Calu3 (cell line): ENCODE measurements at regions not wholly inside any gene's neighbourhood (a gene's known extent, or its start where the extent isn't known, plus 50 kb on each side); places are given as distances from the start of the nearest gene placed in this dataset.

Source experiments
- BruUV-seq: library from RNA; stranded (reverse); fragments of 400-500 nt; replicated peaks from 2 replicates; lab custom pipeline; 2021; lab: Mats Ljungman, UMichigan
- CTCF ChIA-PET: fragments of 300-600 bp; sonication (Branson Sonifier 250); formaldehyde crosslinking; loops from one replicate; lab custom pipeline; 2022; ENCODE audit warnings: antibody characterized with exemption; lab: Charles Lee
- DNase-seq: peaks from one replicate; pipeline ENCODE4 v3.0.0; 2022
- H3K27ac Mint-ChIP-seq: one replicate; pipeline ENCODE4 v1.8.0; 2022; ENCODE audit warnings: mixed read lengths; ENCODE audit not compliant: unreplicated experiment
- H3K27me3 Mint-ChIP-seq: one replicate; pipeline ENCODE4 v1.8.0; 2022; ENCODE audit warnings: mixed read lengths; ENCODE audit not compliant: unreplicated experiment
- H3K36me3 Mint-ChIP-seq: one replicate; pipeline ENCODE4 v1.8.0; 2022; ENCODE audit warnings: mild to moderate bottlenecking, moderate library complexity, mixed read lengths; ENCODE audit not compliant: insufficient read depth, unreplicated experiment
- H3K4me1 Mint-ChIP-seq: one replicate; pipeline ENCODE4 v1.8.0; 2022; ENCODE audit warnings: mild to moderate bottlenecking, low read depth, mixed read lengths; ENCODE audit not compliant: unreplicated experiment
- H3K4me3 Mint-ChIP-seq: one replicate; pipeline ENCODE4 v1.8.0; 2022; ENCODE audit warnings: mild to moderate bottlenecking, low read depth, moderate library complexity, mixed read lengths; ENCODE audit not compliant: unreplicated experiment
- H3K9me3 Mint-ChIP-seq: one replicate; pipeline ENCODE4 v1.8.0; 2022; ENCODE audit warnings: low read depth, mixed read lengths; ENCODE audit not compliant: unreplicated experiment
- CTCF ChIP-seq: fragments of 200-600 bp; IDR thresholded peaks from one replicate; pipeline ENCODE4 v1.8.0; 2022; ENCODE audit warnings: antibody characterized with exemption; ENCODE audit not compliant: unreplicated experiment
- intact Hi-C: fragments of 100-400 bp; cut with micrococcal nuclease; formaldehyde crosslinking; loops from one replicate; pipeline ENCODE4 v1.10.0; 2022; ENCODE audit not compliant: unreplicated experiment

- DNase-seq: no peak
- CTCF ChIA-PET: no interaction called here
- Mint-ChIP-seq H3K27me3 (no peaks in the 10 kb centered on the region), H3K4me3 (no peak overlapping the region), H3K27ac (no peak overlapping the region), H3K4me1 (peaks cover 8% of the 10 kb centered on the region), H3K9me3 (no peaks in the 10 kb centered on the region), H3K36me3 (no peaks in the 10 kb centered on the region)
- intact Hi-C loops: no loop called here
- BruUV-seq: no TSS peak
- TF ChIP-seq CTCF: no peak
Measured at GRCh38 chr4:111216791-111217190, 593.9 kb upstream of the PITX2 start.

- BruUV-seq: no TSS peak
- intact Hi-C loops: no loop called here
- Mint-ChIP-seq H3K4me1 (peaks cover 8% of the 10 kb centered on the region), H3K27ac (no peak overlapping the region), H3K36me3 (no peaks in the 10 kb centered on the region), H3K9me3 (no peaks in the 10 kb centered on the region), H3K27me3 (no peaks in the 10 kb centered on the region), H3K4me3 (no peak overlapping the region)
- no peak for DNase-seq
- CTCF ChIA-PET: no interaction called here
- no peak for TF ChIP-seq CTCF
Measured at GRCh38 chr4:111221371-111221770, 598.5 kb upstream of the PITX2 start.

GRCh38 chr4:111228396-111228795 is 605.5 kb upstream of the PITX2 start:
- H3K36me3 Mint-ChIP-seq: no peaks in the 10 kb centered on the region
- H3K4me1 Mint-ChIP-seq: no peaks in the 10 kb centered on the region
- H3K9me3 Mint-ChIP-seq: no peaks in the 10 kb centered on the region
- TF ChIP-seq CTCF: no peak
- intact Hi-C loops: no loop called here
- no peak for DNase-seq
- no TSS peak for BruUV-seq
- CTCF ChIA-PET: no interaction called here
- no peak overlapping the region for H3K27ac Mint-ChIP-seq
- H3K4me3 Mint-ChIP-seq: no peak overlapping the region
- no peaks in the 10 kb centered on the region for H3K27me3 Mint-ChIP-seq

- Mint-ChIP-seq H3K36me3 (no peaks in the 10 kb centered on the region), H3K27ac (no peak overlapping the region), H3K9me3 (no peaks in the 10 kb centered on the region), H3K4me1 (no peaks in the 10 kb centered on the region), H3K4me3 (no peak overlapping the region), H3K27me3 (no peaks in the 10 kb centered on the region)
- CTCF ChIA-PET: no interaction called here
- no peak for TF ChIP-seq CTCF
- no peak for DNase-seq
- intact Hi-C loops: no loop called here
- BruUV-seq: no TSS peak
Measured at GRCh38 chr4:111228874-111229273, 606.0 kb upstream of the PITX2 start.
